H9 (cell line): ENCODE measurements at regions not wholly inside any gene's neighbourhood (a gene's known extent, or its start where the extent isn't known, plus 50 kb on each side); places are given as distances from the start of the nearest gene placed in this dataset.

Source experiments
- DNase-seq: peaks from one replicate; pipeline ENCODE4 v3.0.0-alpha.2; 2017
- H2AFZ ChIP-seq: one replicate; pipeline ENCODE4 v1.6.1; 2013; ENCODE audit warnings: mild to moderate bottlenecking, low read length, control low read depth, moderate library complexity
- H2AK5ac ChIP-seq: 2 replicates; pipeline ENCODE4 v1.6.1; 2013; ENCODE audit warnings: low read length, control low read depth, mixed read lengths; ENCODE audit not compliant: insufficient read length
- H2BK120ac ChIP-seq: one replicate; pipeline ENCODE4 v1.6.1; 2013; ENCODE audit warnings: low read depth, mild to moderate bottlenecking, low read length, control low read depth, inconsistent platforms; ENCODE audit not compliant: poor library complexity, severe bottlenecking
- H2BK12ac ChIP-seq: 2 replicates; pipeline ENCODE4 v1.6.1; 2013; ENCODE audit warnings: low read length, control low read depth, mixed read lengths, low read depth; ENCODE audit not compliant: insufficient read length
- H2BK15ac ChIP-seq: 2 replicates; pipeline ENCODE4 v1.6.1; 2013; ENCODE audit warnings: low read depth, low read length, control low read depth
- H2BK20ac ChIP-seq: one replicate; pipeline ENCODE4 v1.6.1; 2013; ENCODE audit warnings: low read depth, mild to moderate bottlenecking, low read length, control low read depth, inconsistent platforms; ENCODE audit not compliant: poor library complexity, severe bottlenecking
- H2BK5ac ChIP-seq: 2 replicates; pipeline ENCODE4 v1.6.1; 2013; ENCODE audit warnings: low read length, control low read depth, mixed read lengths; ENCODE audit not compliant: insufficient read length
- H3K14ac ChIP-seq: 2 replicates; pipeline ENCODE4 v1.6.1; 2013; ENCODE audit warnings: low read length, control low read depth; ENCODE audit not compliant: insufficient read depth
- H3K18ac ChIP-seq: 2 replicates; pipeline ENCODE4 v1.6.1; 2013; ENCODE audit warnings: low read depth, mild to moderate bottlenecking, mixed read lengths, low read length, control low read depth; ENCODE audit not compliant: insufficient read length
- H3K23ac ChIP-seq: 2 replicates; pipeline ENCODE4 v1.6.1; 2013; ENCODE audit warnings: low read length, control low read depth, mixed read lengths, low read depth; ENCODE audit not compliant: insufficient read length
- H3K23me2 ChIP-seq: 2 replicates; pipeline ENCODE4 v1.6.1; 2013; ENCODE audit warnings: low read depth, mild to moderate bottlenecking, mixed read lengths, low read length, control low read depth; ENCODE audit not compliant: insufficient read length, poor library complexity, severe bottlenecking
- H3K27ac ChIP-seq: 2 replicates; pipeline ENCODE4 v1.5.1; 2013; ENCODE audit warnings: low read length, control low read depth, mixed read lengths, low read depth; ENCODE audit not compliant: insufficient read length
- H3K27me3 ChIP-seq: 2 replicates; pipeline ENCODE4 v1.6.1; 2013; ENCODE audit warnings: low read length, control low read depth, inconsistent platforms; ENCODE audit not compliant: insufficient read depth
- H3K4ac ChIP-seq: 2 replicates; pipeline ENCODE4 v1.6.1; 2013; ENCODE audit warnings: low read depth, mild to moderate bottlenecking, control low read depth, inconsistent platforms, low read length, moderate library complexity
- H3K4me1 ChIP-seq: 2 replicates; pipeline ENCODE4 v1.6.1; 2013; ENCODE audit warnings: low read length, control low read depth, inconsistent platforms; ENCODE audit not compliant: insufficient read depth
- H3K4me2 ChIP-seq: 2 replicates; pipeline ENCODE4 v1.6.1; 2013; ENCODE audit warnings: low read length, control low read depth, mixed read lengths; ENCODE audit not compliant: insufficient read length, insufficient read depth
- H3K56ac ChIP-seq: 2 replicates; pipeline ENCODE4 v1.6.1; 2013; ENCODE audit warnings: low read depth, mild to moderate bottlenecking, mixed read lengths, low read length, control low read depth; ENCODE audit not compliant: insufficient read length
- H3K79me1 ChIP-seq: 2 replicates; pipeline ENCODE4 v1.6.1; 2013; ENCODE audit warnings: low read depth, mild to moderate bottlenecking, moderate library complexity, low read length, control low read depth, inconsistent platforms; ENCODE audit not compliant: insufficient read depth, poor library complexity, severe bottlenecking
- H3K79me2 ChIP-seq: 2 replicates; pipeline ENCODE4 v1.6.1; 2013; ENCODE audit warnings: low read length, control low read depth, inconsistent platforms; ENCODE audit not compliant: insufficient read depth
- H3K9ac ChIP-seq: 2 replicates; pipeline ENCODE4 v1.6.1; 2013; ENCODE audit warnings: low read length, control low read depth, mixed read lengths; ENCODE audit not compliant: insufficient read length; ENCODE audit errors: extremely low read depth
- H3K9me3 ChIP-seq: one replicate; pipeline ENCODE4 v1.6.1; 2013; ENCODE audit warnings: low read depth, low read length, inconsistent platforms; ENCODE audit not compliant: control insufficient read depth
- H3T11ph ChIP-seq: one replicate; pipeline ENCODE4 v1.6.1; 2013; ENCODE audit warnings: mild to moderate bottlenecking, low read length, control low read depth, inconsistent platforms
- H4K20me1 ChIP-seq: one replicate; pipeline ENCODE4 v1.6.1; 2013; ENCODE audit not compliant: control insufficient read depth, insufficient read length, insufficient read depth
- H4K5ac ChIP-seq: 2 replicates; pipeline ENCODE4 v1.6.1; 2013; ENCODE audit warnings: low read depth, mild to moderate bottlenecking, mixed read lengths, low read length, control low read depth; ENCODE audit not compliant: insufficient read length
- H4K8ac ChIP-seq: replicated peaks from 2 replicates; pipeline ENCODE4 v1.6.1; 2013; ENCODE audit warnings: low read length, control low read depth, mixed read lengths, low read depth; ENCODE audit not compliant: insufficient read length
- H4K91ac ChIP-seq: 2 replicates; pipeline ENCODE4 v1.6.1; 2013; ENCODE audit warnings: low read depth, mild to moderate bottlenecking, moderate library complexity, mixed read lengths, low read length, control low read depth; ENCODE audit not compliant: insufficient read length
- H3K27ac Mint-ChIP-seq, 3 experiments: 2 replicates in 2 of 3; 3 replicates in 1 of 3; pipeline ENCODE4 v1.8.0; 2020 to 2021; ENCODE audit warnings: mixed read lengths in 3 of 3, mild to moderate bottlenecking in 1 of 3, moderate library complexity in 1 of 3
- H3K27me3 Mint-ChIP-seq: 2 replicates; pipeline ENCODE4 v1.8.0; 2021; ENCODE audit warnings: low read depth, mild to moderate bottlenecking, moderate library complexity, mixed read lengths
- H3K36me3 Mint-ChIP-seq, 3 experiments: 2 replicates in 2 of 3; 3 replicates in 1 of 3; pipeline ENCODE4 v1.8.0; 2020 to 2021; ENCODE audit warnings: low read depth in 3 of 3, mixed read lengths in 3 of 3; ENCODE audit not compliant: insufficient read depth in 1 of 3
- H3K4me1 Mint-ChIP-seq, 2 experiments: 2 replicates each; pipeline ENCODE4 v1.8.0; 2020; ENCODE audit warnings: mixed read lengths in 2 of 2
- H3K4me3 Mint-ChIP-seq, 2 experiments: 2 replicates in 1 of 2; 3 replicates in 1 of 2; pipeline ENCODE4 v1.8.0; 2020 to 2021; ENCODE audit warnings: mild to moderate bottlenecking in 2 of 2, mixed read lengths in 2 of 2, moderate library complexity in 1 of 2
- H3K9me3 Mint-ChIP-seq, 2 experiments: 2 replicates in 1 of 2; 3 replicates in 1 of 2; pipeline ENCODE4 v1.8.0; 2020; ENCODE audit warnings: mild to moderate bottlenecking in 2 of 2, mixed read lengths in 2 of 2, moderate library complexity in 1 of 2
- WGBS: extraction: QIAGEN DNeasy Blood & Tissue Kit; methylation state at CpG from one replicate; pipeline ENCODE4 v1.1.7; 2013; ENCODE audit warnings: missing lambda C conversion rate, low lambda C conversion rate, mixed read lengths; ENCODE audit not compliant: insufficient read length; ENCODE audit errors: extremely low coverage; 5-methylcytosine and 5-hydroxymethylcytosine counted together
- TF ChIP-seq, protein P1 (sequence below): fragments of 200-600 bp; sonication (generic); conservative IDR thresholded peaks from 3 replicates; pipeline ENCODE4 v1.8.0; 2021; ENCODE audit warnings: antibody characterized with exemption, mild to moderate bottlenecking

DNA sequence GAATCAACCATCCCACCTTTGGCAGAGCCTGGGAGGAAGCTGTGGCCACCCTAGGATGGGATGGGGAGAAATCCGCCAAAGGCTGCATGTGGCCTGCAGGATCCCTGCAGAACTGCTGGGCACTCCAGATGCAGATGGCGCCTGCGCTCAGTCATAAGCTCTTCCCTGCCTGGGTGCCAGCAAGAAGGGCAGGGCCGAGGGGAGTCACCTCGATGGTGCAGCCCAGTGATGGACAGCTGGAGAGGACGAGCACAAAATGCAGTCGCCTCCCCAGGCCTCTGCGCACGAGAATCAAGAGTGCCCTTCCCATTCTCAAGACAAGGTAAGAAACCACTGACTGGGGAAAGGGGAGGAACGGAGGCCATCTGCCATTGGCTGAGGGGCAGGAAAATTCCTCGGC is 693.6 kb downstream of the TBC1D22A start:
- no peaks in the 10 kb centered on the region for H3K23me2 ChIP-seq
- H3K9me3 Mint-ChIP-seq = peaks cover 86 to 98% of the 10 kb centered on the region in 2 experiments
- no peak overlapping the region for H2BK15ac ChIP-seq
- no peak overlapping the region for H3K18ac ChIP-seq
- no peak for DNase-seq
- no peak overlapping the region for H2BK20ac ChIP-seq
- no peak overlapping the region for H2BK5ac ChIP-seq
- no peak overlapping the region for H2BK12ac ChIP-seq
- H2AFZ ChIP-seq = no peak overlapping the region
- no peak overlapping the region for H3K4ac ChIP-seq
- no peaks in the 10 kb centered on the region for H3K27me3 ChIP-seq
- no peaks in the 10 kb centered on the region for H3K79me1 ChIP-seq
- H3K9me3 ChIP-seq = peaks cover 79% of the 10 kb centered on the region
- no peak overlapping the region for H3K9ac ChIP-seq
- no peak overlapping the region for H2BK120ac ChIP-seq
- peaks cover 2 to 34% (median 5%) of the 10 kb centered on the region in 3 experiments; a peak in 5 of 7 replicates for H3K36me3 Mint-ChIP-seq
- H3K4me2 ChIP-seq = no peak overlapping the region
- H3K27me3 Mint-ChIP-seq = peaks cover 3% of the 10 kb centered on the region; the same call in 1 of the 2 replicates
- H2AK5ac ChIP-seq = no peak overlapping the region
- no peaks in the 10 kb centered on the region for H3K4me1 ChIP-seq
- H3K4me1 Mint-ChIP-seq = no peaks in the 10 kb centered on the region
- no peak overlapping the region for H3K23ac ChIP-seq
- H4K5ac ChIP-seq = no peak overlapping the region
- no peak overlapping the region for H3K27ac Mint-ChIP-seq
- H3K4me3 Mint-ChIP-seq = no peak overlapping the region
- no peaks in the 10 kb centered on the region for H4K20me1 ChIP-seq
- WGBS = no CpG with 5 or more reads among the region's 11 CpGs
- H3T11ph ChIP-seq = no peak overlapping the region
- H4K91ac ChIP-seq = no peak overlapping the region
- no peak overlapping the region for H3K56ac ChIP-seq
- H3K14ac ChIP-seq = no peak overlapping the region
- no peaks in the 10 kb centered on the region for H3K79me2 ChIP-seq
- H4K8ac ChIP-seq = no peak overlapping the region
- no peak overlapping the region for H3K27ac ChIP-seq
- TF ChIP-seq, protein P1, sequence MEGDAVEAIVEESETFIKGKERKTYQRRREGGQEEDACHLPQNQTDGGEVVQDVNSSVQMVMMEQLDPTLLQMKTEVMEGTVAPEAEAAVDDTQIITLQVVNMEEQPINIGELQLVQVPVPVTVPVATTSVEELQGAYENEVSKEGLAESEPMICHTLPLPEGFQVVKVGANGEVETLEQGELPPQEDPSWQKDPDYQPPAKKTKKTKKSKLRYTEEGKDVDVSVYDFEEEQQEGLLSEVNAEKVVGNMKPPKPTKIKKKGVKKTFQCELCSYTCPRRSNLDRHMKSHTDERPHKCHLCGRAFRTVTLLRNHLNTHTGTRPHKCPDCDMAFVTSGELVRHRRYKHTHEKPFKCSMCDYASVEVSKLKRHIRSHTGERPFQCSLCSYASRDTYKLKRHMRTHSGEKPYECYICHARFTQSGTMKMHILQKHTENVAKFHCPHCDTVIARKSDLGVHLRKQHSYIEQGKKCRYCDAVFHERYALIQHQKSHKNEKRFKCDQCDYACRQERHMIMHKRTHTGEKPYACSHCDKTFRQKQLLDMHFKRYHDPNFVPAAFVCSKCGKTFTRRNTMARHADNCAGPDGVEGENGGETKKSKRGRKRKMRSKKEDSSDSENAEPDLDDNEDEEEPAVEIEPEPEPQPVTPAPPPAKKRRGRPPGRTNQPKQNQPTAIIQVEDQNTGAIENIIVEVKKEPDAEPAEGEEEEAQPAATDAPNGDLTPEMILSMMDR = no peak
